ENCODE measurements at regions not wholly inside any gene's neighbourhood (a gene's known extent, or its start where the extent isn't known, plus 50 kb on each side); places are given as distances from the start of the nearest gene placed in this dataset.

GRCh38 chr14:105838591-105839424 is 312.4 kb downstream of the TMEM121 start:
- no peaks in the 10 kb centered on the region for H3K27me3 Mint-ChIP-seq
- no peak overlapping the region for H3K4me3 Mint-ChIP-seq (ENCODE audit: low read depth)
- peaks cover 45% of the 10 kb centered on the region for H3K9me3 Mint-ChIP-seq (ENCODE audit: low read depth)
- H3K36me3 Mint-ChIP-seq (ENCODE audit: insufficient read depth), result peaks cover 7% of the 10 kb centered on the region
- no peak for DNase-seq (ENCODE audit: low spot score, unreplicated experiment)
- H3K27ac Mint-ChIP-seq, result no peak overlapping the region
- no peaks in the 10 kb centered on the region for H3K4me1 Mint-ChIP-seq (ENCODE audit: low read depth)
- no peak for TF ChIP-seq CTCF (IDR thresholded peaks at IDR 0.05; ENCODE audit: unreplicated experiment)

GRCh38 chr14:105839425-105840265 is 313.3 kb downstream of the TMEM121 start:
- peaks cover 44% of the 10 kb centered on the region for H3K9me3 Mint-ChIP-seq (ENCODE audit: low read depth)

GRCh38 chr14:105840266-105841021 is 314.1 kb downstream of the TMEM121 start:
- TF ChIP-seq CTCF (IDR thresholded peaks at IDR 0.05; ENCODE audit: unreplicated experiment), result no peak
- DNase-seq (ENCODE audit: low spot score, unreplicated experiment), result no peak
- Mint-ChIP-seq H3K9me3 (ENCODE audit: low read depth) (peaks cover 45% of the 10 kb centered on the region), H3K4me1 (ENCODE audit: low read depth) (no peaks in the 10 kb centered on the region), H3K27ac (no peak overlapping the region), H3K4me3 (ENCODE audit: low read depth) (no peak overlapping the region), H3K36me3 (ENCODE audit: insufficient read depth) (peaks cover 8% of the 10 kb centered on the region), H3K27me3 (no peaks in the 10 kb centered on the region)

More at GRCh38 chr14:105839425-105840265, 313.3 kb downstream of the TMEM121 start:
- DNase-seq (ENCODE audit: low spot score, unreplicated experiment), result no peak
- H3K27me3 Mint-ChIP-seq, result no peaks in the 10 kb centered on the region
- H3K27ac Mint-ChIP-seq, result no peak overlapping the region
- H3K36me3 Mint-ChIP-seq (ENCODE audit: insufficient read depth), result peaks cover 7% of the 10 kb centered on the region
- no peak overlapping the region for H3K4me3 Mint-ChIP-seq (ENCODE audit: low read depth)
- H3K4me1 Mint-ChIP-seq (ENCODE audit: low read depth), result no peaks in the 10 kb centered on the region
- TF ChIP-seq CTCF (IDR thresholded peaks at IDR 0.05; ENCODE audit: unreplicated experiment), result no peak

GRCh38 chr14:105841022-105842009 is 314.9 kb downstream of the TMEM121 start:
- peaks cover 42% of the 10 kb centered on the region for H3K9me3 Mint-ChIP-seq (ENCODE audit: low read depth)

More at GRCh38 chr14:105841022-105842009, 314.9 kb downstream of the TMEM121 start:
- Mint-ChIP-seq H3K36me3 (ENCODE audit: insufficient read depth) (peaks cover 8% of the 10 kb centered on the region), H3K27ac (no peak overlapping the region), H3K4me3 (ENCODE audit: low read depth) (no peak overlapping the region), H3K4me1 (ENCODE audit: low read depth) (no peaks in the 10 kb centered on the region), H3K27me3 (no peaks in the 10 kb centered on the region)
- no peak for DNase-seq (ENCODE audit: low spot score, unreplicated experiment)
- TF ChIP-seq CTCF (IDR thresholded peaks at IDR 0.05; ENCODE audit: unreplicated experiment), result no peak

Measured in progenitor cell of endocrine pancreas (in vitro differentiated cells).